Smooth muscle cell of the brain vasculature (primary cell): ENCODE measurements at regions not wholly inside any gene's neighbourhood (a gene's known extent, or its start where the extent isn't known, plus 50 kb on each side); places are given as distances from the start of the nearest gene placed in this dataset.

Experiments
- DNase-seq: peaks from one replicate; pipeline ENCODE4 v3.0.0-alpha.2; 2012; ENCODE audit warnings: low read depth, low spot score

DNA sequence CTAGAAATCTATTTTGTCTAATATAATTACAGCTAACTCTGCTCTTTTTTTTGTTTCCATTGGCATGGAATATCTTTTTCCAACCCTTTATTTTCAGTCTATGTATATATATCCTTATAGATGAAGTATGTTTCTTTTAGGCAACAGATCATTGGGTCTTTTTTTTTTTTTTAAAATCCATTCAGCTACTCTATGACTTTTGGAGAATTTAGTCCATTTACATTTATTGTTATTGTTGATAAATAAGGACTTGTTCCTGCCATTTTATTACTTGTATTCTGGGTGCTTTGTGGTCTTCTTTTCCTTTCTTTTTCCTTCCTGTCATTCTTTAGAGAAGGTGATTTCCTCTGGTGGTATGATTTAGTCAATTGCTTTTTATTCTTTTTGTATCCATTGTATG is 296.8 kb downstream of the SMARCA2 start:
- DNase-seq, result no peak

- no peak for DNase-seq
Measured at GRCh38 chr9:2313512-2313911, 298.4 kb downstream of the SMARCA2 start.

GRCh38 chr9:2317591-2317990 is 302.4 kb downstream of the SMARCA2 start:
- no peak for DNase-seq

DNA sequence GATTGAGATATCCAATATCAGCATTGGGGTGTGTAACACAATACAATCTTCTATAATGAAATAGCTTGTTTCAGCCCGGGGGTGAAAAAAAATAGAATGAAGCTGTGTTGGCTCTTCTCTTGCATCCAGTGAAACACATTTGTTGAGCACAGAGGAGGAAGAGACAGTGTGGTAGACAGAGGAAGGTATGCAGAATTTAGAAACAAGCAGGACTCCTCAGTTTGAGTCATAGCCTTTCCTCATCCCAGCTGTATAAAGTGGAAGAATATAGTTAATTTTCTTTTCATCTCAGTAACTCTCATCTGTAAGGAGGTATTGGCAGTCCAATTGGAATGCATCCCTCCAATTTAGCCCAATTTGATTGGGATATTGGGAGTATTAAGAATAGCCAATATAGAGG is 302.2 kb upstream of the VLDLR start:
- DNase-seq, result no peak

DNA sequence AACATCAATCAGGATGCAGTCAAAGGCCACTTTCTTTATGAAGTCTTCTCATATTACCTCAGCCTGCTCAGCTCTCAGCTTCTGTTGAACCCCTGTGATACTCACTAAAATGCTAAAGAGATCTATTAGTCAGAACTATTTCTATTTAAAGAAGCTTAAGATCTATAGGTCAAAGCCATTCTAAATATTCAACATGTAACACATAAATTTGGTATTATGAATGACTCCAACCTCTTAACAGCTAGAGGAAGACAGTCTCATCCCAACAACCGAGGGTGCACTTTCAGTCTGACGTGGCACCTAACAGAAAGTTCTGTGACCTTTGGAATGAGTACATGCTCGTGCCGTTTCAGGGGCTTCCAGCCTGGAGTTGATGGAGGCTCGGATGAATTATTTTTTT is 301.5 kb upstream of the VLDLR start:
- no peak for DNase-seq

DNA sequence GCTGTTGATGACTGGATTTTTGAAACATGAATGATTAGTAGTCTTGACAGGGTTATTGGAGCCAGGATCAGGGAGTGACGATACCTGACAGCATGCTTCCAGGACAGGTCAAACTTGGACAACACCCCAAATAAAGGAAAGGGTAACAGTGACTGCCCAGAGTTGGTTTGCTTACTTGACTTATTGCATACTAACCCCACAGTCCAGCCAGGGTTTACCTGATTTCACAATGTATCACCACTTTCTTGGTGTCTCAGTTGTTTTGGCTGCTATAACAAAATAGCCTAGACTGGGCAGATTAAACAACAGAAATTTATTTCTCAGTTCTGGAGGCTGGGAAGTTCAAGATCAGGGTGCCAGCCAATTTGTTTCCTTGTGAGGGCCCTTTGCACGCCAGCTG is 301.0 kb upstream of the VLDLR start:
- no peak for DNase-seq

- DNase-seq, result no peak
Measured at GRCh38 chr9:2321523-2322148, 300.0 kb upstream of the VLDLR start.

- no peak for DNase-seq
Measured at GRCh38 chr9:2324742-2325141, 296.8 kb upstream of the VLDLR start.

- no peak for DNase-seq
Measured at GRCh38 chr9:2332663-2333062, 288.9 kb upstream of the VLDLR start.

GRCh38 chr9:2335260-2335659 is 286.3 kb upstream of the VLDLR start:
- DNase-seq, result no peak

- no peak for DNase-seq
Measured at GRCh38 chr9:2336055-2336454, 285.5 kb upstream of the VLDLR start.

DNA sequence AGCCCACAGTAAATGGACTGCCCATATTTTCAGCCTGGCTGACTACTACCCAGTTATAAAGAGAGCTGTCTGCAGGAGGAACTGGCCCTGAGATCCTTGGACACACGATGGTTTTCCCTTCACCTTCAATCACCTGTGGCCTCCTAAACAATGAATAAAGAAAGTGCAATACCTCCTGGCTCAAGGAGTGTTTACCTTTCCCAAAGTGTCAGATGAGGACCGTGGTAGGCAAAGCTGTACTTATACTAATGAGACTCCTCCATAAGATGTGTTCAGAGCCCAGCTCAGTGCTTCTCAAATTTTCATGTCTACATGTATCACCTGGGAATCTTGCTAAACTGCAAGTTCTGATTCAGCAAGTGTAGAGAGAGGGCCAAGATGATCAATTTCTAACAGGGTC is 284.5 kb upstream of the VLDLR start:
- DNase-seq, result no peak

GRCh38 chr9:2337627-2338026 is 284.0 kb upstream of the VLDLR start:
- DNase-seq, result no peak

DNA sequence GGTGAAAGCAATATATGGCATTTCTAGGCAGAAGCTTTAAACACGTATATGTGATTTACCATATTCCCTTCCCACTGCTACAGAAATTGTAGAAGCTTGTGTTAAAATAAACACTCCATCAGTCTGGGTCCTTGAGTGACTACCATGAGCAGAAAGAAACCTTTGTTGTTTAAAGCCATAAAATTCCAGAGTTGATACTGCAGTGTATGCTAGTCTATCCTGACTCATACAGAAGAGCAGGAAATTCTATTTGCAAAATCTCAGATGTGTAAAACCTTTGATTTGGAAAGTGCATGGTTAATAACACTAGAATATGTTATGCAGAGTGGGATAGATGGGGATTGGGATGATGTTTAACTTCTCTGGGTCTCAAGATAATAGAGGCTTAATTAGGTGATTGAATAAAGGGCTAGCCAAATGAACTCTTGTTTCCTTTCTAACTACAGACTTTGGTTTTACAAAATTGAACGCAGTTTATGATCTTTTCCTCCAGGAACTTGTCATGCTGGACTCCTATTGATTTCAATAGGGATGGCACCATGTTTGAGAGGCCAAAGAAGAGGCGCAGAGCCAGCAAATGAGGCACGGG is 282.7 kb upstream of the VLDLR start:
- no peak for DNase-seq

DNA sequence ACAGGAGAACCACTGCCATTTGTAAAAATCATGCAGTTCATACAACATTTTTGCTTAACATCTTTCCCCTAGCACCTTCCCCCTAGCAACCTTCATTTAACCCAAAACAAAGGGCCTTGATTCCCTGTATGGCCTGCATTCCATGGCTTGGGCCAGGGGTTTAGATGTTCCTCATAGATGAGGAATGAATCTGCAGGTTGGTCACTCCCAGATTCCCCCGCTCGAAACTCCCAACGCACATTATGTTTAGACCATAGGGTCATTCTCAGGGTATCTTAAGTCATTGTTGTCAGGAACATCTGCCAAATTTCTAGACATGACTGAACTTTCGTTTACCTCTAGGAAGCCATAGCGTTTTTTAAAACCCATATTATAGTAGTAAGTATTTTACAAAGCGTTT is 282.2 kb upstream of the VLDLR start:
- no peak for DNase-seq

GRCh38 chr9:2340046-2340760 is 281.4 kb upstream of the VLDLR start:
- no peak for DNase-seq

DNA sequence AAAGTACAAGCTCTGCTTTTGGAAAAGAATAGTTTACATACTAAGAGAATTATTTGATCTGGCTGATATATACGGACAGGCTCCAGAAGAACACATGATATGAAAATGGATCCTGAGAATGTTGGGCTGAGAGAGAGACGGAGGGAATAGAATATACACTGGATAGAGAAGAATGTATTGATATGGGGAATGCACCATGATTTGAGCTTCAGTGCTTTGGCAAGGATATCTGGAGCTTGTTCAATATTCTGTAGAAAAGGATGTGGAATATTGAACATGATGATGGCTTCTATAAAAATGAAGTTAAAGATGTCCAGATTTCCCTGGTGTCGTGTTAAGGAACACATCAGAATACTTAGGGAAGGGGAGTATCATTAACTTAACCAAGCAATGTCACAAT is 280.5 kb upstream of the VLDLR start:
- no peak for DNase-seq

- DNase-seq, result no peak
Measured at GRCh38 chr9:2341956-2342355, 279.6 kb upstream of the VLDLR start.

DNA sequence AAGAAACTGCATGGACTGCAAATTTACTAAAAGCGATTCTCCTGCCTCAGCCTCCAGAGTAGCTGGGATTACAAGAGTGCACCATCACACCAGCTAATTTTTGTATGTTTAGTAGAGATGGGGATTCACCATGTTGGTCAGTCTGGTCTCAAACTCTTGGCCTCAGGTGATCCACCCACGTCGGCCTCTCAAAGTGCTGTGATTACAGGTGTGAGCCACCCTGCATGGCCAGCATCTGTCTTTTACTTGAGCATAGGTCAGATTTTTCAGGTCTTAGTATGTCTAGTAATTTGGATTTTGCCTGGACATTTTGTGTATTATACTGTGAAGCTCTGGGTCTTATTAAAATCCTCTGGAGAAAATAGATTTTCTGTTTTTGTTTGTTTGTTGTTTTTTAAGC is 277.8 kb upstream of the VLDLR start:
- no peak for DNase-seq

DNA sequence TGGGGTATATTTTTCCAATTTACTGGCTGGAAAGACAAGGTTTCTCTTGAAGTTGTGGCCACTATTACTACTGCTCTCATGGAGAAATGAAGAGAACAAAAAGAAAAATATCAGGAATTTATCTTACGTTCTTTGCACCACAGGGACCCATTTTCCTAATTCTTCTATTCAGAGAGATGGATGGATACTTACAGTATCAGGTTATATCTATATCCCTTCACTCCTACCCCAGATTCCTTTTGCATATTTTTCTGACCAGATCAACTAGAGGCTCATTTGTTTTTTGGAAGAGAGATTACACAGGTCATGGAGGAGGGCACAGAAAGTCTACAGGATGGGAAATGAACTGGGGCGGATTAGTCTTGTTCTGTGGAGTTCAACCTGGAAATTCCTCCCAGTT is 277.2 kb upstream of the VLDLR start:
- no peak for DNase-seq

- no peak for DNase-seq
Measured at GRCh38 chr9:2345013-2345412, 276.6 kb upstream of the VLDLR start.

- DNase-seq, result no peak
Measured at GRCh38 chr9:2346277-2346913, 275.2 kb upstream of the VLDLR start.

DNA sequence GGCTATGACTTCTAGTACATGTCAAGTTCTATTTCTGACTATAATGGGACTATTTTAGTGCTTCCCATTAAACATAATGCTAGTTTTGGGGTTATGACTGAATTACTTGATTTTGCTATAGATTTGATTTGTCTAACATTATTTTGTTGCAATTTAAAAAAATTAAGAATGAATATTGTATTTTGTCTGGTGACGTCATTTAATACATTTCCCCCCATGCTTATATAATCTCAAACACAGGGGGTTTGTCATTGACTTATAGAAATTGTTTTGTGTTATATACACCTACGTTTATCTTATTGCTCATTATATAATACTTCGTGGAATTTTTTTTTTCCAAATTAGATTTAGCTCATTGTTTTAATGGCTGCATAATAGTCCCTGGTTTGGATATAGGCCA is 270.3 kb upstream of the VLDLR start:
- DNase-seq, result no peak
